ENCODE measurements at regions not wholly inside any gene's neighbourhood (a gene's known extent, or its start where the extent isn't known, plus 50 kb on each side); places are given as distances from the start of the nearest gene placed in this dataset.

DNA sequence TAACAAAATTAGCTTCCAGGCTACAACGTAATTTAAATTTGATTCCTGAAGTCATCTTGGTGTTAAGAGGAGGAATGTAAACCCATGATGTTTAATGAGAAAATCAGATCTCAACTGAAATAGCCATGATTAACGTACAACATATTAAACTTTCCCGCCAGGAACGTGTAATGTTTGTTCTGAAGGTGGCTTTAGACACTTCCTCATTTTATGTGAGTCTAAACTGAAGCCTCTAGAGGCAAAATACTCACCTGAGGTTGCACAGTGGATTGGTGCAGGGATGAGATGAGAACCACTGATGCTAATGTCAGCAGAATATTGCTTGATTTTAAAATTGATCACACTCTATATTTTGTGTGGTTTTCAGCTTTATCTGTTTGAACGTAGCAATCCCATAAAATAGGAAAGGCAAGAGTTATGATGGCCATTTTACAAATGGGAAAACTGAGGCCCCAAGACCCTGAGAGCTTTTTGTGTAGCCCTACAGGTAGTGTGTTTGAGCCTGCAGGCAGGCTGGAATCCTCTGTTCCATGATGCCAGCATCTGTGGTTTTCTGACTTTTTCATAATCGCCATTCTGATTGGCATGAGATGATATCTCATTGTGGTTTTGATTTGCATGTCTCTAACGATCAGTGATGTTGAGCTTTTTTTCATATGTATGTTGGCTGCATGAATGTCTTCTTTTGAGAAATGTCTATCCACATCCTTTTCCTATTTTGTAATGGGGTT lies 243.7 kb upstream of the BMPER start:
- no peak for DNase-seq (ENCODE audit: low read depth, low spot score)

DNA sequence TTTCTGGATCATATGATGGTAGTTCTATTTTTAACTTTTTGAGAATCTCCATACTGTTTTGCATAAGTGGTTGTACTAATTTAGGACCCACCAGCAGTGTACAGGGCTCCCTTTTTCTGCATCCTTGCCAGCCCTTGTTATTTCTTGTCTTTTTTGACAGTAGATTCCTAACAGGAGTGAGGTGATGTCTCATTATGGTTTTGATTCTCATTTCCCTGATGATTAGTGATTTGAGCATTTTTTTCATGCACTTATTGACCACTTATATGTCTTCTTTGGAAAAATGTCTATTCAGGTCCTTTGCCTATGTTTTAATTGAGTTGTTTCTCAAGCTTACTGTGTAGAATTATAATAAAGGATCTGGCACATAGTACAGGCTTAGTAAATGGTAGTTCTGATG lies 238.8 kb upstream of the BMPER start:
- no peak for DNase-seq (ENCODE audit: low read depth, low spot score)

DNA sequence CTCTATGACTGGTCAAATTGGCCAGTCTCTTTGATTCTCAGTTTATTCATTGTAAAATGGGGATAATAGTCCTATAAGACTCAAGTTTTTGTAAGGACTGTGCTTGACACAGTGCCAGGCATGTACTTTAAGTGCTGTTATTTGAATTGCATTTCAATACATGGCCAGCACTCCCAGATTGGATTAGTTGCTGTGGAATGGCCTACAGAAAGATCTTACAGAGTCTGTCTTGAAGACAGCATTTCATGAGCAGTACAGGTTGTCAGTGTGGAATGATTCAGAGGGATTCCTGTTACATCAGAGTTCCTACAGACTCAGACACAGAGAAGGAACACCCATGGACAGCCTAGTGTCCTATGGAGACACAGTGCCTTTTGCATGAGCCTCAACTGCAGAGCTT lies 238.1 kb upstream of the BMPER start:
- no peak for DNase-seq (ENCODE audit: low read depth, low spot score)

DNA sequence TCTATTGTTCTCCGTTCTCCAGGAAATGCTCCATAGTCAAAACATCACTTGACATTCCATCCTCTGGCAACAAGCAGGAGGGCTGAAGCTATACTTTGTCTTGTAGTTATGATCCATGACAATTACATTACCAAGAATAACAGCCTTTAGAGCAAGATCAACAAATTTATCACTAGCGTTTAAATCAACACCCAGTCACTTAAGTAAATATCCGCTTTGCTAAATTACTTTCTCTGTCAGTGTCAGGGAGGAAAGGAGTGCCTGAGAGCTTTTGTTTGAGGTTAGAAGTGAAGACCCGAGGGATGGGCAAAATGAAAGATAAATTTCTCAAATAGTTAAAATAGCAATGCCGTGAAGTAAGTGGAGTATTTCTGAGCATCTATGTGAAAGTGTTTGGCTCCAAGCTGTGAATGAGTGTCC lies 236.1 kb upstream of the BMPER start:
- DNase-seq (ENCODE audit: low read depth, low spot score), result no peak

DNA sequence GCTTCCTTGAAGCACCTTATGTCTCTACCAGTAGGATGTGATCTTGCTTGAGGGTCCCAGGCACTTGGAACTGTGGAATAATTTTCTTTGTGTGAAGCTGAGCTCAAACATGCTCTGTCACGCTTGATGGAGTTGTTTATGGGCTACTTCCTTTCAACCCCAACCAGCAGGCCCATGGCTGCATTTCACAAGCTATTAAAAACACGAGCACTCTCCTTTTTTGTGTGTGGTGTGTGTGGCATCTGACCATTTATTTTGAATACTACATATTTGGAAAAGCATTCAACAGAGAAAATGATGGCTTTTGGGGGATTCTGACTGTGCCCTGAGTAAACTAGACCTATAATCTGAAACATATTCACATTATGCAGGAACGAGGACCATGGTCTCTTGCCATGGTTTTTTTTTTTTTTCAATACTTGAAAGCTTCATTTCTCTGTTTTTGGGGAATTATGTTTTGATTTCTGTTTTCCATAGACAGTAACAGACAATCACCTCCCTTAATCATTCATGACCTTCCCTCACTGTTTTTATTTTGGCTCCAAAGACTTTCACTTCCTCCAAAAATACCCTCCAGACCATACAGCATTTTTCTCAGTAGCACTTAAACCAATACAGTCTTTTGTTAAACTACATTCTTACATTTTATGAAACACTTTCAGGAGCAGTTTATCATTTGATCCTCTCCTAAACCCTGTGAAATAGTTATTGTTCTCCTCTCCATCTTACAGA lies 233.6 kb upstream of the BMPER start:
- DNase-seq (ENCODE audit: low read depth, low spot score), result no peak

DNA sequence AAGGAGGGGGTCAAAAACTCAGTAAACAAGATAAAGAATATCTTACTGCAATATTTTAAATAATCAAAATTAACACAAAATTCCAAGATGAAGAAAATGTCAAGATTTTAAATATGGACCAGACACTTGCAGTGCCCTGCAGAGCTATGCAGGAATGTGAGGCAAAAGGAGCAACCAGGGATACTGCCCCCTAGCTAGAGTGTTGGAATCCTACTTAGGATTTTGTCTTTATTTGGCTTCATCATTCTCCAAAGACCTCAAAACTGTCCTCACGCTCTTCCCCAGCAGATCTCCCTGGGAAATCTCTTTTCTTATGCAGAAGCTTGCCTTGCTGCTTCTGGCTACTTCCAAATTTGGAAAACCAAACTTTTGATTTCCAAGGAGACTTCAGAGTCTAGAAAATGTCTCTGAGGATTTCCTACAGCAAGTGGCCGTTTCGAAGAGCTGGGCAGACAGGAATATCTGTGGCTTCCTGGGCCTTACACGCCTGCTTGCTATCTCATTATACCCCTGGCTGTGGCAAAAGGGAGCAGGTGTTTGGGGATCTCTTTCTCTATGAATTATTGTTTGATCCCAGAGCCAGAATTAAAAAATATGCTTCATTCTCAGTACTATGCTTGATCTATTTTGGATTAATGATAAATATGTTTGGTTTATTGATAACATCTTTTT lies 232.2 kb upstream of the BMPER start:
- DNase-seq (ENCODE audit: low read depth, low spot score), result no peak

DNA sequence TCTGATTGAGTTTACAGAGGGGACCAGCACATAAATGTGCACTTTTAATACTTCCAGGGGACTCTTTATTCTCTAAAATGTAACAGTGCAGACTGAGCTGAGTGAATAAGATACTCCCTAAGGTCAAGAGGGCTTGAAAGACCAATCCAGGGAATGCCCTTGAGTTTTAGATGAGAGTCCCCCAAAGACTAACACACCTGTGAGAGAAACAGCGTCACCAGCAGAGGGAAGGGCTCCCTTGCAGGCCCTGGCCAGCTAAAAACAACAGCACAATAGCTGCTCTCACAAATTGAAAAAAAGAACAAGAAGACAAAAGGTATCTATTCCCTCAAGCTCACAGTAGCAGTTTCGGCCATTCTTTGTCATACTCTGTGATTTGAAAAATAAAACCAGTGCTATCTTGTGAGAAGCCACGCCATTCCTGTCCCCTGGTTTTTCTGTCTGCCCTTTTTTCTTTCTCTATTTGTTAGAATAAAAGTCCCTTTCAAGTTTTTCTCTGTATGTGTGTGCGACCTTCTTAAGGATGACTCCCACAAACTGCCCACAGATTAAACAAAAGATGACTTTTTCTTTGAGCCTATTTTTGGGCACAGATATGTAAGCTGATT lies 230.4 kb upstream of the BMPER start:
- no peak for DNase-seq (ENCODE audit: low read depth, low spot score)

DNA sequence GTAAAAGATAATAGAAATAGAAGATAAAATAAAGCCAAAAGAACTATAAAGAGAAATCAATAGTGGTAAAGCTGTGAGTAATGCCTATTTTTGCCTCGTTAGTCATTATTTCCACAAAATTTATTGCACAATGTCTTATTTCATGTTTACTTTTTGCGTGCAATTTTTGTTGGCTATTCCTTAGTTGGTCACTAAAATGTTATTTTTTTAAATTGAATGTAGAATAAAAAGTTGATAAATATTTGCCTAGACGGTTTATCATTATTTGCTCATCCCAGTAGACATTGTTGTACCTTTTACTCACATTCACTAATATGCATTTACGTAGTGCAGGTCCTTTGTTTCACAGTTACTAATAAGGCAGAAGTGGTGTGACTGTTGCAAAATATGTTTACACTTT lies 227.8 kb upstream of the BMPER start:
- no peak for DNase-seq (ENCODE audit: low read depth, low spot score)

DNA sequence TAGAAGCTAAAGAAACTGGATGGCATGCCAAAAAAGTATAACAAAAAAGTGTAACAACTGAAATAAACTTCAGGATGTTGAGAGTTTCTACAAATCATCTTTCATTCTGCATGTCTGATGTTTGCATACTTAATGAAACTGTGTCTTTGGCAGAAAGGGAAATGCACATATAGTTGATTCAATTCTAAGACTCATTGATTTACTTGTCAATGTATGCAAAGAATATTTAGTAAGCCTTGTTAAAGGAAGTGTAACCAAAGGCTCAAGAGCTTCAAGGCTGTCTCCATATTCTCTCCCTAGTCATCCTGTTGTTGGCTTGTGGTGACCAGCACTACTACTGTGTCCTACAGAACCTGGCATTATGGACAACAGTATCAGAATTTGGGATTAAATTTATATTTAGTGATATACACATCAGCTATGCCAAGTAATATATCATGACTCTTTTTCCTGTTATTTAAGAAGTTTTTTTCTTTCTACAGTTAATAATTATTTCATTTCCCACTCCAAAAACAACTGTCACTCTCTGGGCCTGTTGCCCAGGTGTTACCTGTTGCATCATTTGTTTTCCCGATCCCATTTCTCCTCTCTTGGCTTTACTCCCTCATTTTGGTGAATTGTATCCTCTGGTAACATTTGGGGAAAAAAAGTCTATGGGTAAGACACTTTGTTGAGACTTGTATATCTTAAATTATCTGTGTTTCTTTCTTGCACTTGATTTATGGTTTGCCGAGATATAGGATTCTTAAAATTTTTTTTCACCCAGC lies 226.6 kb upstream of the BMPER start:
- no peak for DNase-seq (ENCODE audit: low read depth, low spot score)

DNA sequence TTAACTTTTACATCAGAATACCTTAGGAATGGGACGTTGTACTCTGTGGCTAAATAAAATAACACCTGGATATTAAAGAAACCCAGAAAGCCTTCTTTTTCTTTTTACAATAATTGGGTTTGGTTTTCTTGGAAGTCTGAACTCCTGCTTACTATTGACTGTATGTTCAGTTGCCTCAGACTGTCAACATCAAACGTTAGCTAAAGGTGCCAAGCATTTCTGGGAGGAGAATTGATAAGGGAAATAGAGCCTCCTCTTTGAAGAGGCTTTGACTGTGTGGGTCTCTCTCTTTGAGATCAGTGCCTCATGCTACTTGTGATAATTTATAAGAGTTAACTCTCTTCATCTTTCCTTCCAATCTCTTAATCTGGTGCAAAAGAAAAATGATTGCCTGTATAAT lies 224.7 kb upstream of the BMPER start:
- no peak for DNase-seq (ENCODE audit: low read depth, low spot score)

DNA sequence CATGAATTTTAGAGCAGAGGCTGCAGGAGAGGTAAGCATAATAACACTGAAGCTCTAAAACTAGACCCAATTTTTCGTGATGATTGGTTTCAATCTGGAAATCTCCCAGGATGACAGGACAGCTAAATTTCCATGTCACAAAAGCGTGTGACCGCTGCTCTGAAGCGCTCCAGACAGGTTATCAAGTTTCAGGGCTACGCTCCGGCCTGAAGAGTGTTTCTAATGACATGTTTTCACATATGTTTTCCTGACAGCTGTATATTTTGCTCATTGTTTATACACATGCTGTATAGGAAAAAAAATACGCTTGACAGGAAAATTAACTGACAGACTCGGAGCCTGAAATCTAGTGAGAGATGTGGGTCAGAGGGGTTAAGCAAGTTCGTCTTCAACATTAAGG lies 219.8 kb upstream of the BMPER start:
- DNase-seq (ENCODE audit: low read depth, low spot score), result no peak

DNA sequence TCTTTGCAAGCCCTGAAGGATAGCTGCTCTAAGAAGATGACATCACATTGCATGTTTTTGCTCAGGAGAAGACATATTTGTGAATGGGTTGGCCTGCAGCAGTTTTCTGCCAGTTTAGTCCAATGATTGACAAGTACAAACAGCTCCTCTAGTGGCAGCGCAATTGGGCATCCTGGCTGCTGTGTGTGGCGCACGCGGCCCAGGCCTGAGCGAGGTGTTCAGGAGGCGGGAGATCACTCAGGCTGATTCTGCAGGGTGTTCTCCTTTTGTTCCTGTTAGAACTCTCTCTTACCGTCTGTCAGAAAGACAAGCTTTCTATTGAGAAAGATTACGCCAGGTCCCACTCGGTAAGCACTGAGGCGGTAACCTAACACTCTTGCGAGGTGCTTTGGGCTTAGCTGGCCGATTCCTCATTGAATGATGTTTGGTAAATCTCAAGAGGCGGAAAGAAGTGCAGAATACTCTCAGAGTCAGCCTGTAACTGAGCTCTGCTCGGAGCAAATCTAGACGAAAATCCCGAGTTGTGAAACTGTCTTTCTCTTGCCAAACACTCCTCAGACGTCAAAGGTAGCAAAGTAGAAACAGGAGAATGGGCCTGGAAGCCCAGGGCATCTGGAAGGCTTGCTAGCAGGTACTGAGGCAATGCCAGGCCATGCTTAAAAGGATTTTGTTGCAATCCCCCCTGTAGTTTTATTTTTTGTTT lies 219.2 kb upstream of the BMPER start:
- DNase-seq (ENCODE audit: low read depth, low spot score), result no peak

DNA sequence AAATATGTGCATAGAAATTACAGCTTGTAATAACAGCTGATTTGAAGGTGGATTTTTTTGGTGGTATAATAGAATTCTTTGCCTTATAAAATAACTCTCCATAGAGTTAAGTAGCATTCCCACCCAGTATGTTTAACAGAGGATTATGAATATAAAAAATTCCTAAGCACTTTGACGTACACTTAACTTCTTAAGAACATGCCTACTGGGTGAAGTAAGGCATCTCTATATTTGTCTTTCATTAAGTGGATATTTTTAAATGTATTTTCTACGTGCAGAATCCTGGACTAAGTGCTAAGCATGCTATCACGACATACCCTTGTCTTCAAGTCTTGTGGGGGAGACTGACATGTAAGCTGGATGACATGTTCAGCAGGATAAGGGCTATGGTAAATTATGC lies 217.7 kb upstream of the BMPER start:
- DNase-seq (ENCODE audit: low read depth, low spot score), result no peak

DNA sequence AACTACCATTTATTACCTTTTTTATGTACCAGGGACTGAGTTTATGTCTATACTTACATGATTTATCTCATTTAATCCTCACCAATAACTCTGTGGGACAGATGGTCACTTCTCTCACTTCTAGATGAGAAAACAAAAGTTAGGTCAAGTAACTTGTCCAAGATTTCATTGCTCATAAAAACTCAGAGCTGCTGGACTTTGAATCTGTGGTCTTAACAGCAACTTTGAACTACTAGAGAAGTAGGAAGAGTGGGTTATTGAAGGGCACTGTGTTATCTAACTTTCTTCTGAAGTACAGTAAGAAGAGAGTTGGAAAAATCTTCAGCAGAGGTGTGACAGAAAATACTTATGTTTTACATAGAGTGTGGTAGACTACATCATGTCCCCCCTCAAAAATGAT lies 214.2 kb upstream of the BMPER start:
- no peak for DNase-seq (ENCODE audit: low read depth, low spot score)

DNA sequence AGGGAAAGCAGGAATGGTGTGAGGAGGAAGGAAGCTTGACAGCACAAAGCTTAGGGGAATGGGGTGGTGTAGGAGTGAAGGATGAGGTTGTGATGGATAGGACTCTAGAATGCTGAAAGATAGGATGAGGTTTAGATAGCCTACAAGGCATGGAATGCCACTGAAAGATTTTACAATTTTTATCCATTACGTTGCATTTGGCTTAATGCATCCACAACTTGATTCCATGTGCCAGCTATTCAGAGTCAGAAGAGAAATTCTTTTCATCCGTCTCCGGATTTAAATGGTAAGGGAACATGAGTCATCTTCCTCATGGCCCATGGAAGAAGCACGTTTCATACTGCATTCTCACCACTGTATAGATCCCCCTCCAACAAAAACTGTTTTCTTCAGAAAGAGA lies 212.4 kb upstream of the BMPER start:
- no peak for DNase-seq (ENCODE audit: low read depth, low spot score)

DNA sequence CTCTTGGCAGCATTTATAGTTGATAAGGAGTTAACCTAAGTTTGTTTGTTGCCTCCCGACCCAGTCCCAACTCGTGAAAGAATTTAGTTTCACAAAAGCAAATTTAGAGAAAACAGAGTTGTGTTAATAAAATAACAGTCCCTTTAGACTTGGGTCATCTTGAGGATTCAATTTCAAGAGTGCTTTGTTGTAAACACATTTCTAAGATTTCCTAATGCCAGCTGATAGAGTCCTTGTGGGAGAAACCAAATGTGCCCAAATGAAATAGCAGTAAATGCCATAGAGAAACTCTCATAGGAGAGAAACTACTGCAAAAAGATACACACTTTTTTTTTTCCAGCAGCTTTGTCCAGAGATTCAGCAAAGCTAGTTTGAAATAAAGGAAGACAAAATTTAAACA lies 211.3 kb upstream of the BMPER start:
- no peak for DNase-seq (ENCODE audit: low read depth, low spot score)

DNA sequence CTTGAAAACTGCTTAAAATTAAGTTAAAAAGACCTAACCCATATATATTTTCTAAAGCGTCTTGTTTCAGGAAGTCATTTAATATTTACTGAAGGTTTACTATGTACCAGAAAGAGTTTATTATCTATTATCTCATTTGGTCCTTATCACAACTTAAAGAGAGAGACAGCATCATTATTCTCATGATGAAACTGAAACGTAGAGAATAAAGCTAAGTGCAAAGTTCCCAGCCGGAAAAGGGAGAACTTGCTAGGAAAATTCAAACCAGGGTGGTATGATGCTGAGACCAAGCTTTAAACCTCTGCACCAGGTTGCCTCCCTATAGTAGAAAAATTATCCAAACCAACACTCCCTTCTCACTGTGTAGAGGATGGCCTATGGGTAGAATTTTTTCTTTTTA lies 207.7 kb upstream of the BMPER start:
- no peak for DNase-seq (ENCODE audit: low read depth, low spot score)

DNA sequence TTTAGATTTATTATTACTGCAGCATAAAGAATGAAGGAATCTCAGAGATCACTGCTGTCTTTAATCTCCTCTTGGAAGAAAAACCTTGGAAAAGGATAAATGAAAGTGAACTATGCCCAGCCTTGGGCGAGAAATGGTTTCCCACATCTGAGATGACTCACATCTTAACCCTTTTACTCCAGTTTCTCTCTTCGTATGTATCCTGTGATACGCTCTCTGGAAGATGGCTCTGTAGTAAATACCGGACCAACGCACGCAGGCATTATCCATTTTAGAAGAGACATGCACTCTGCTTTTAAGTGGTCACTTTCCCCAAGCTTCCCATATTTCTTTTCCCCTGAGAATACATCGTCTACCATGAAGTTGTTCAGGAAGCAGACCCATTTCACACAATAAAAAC lies 207.3 kb upstream of the BMPER start:
- no peak for DNase-seq (ENCODE audit: low read depth, low spot score)

DNA sequence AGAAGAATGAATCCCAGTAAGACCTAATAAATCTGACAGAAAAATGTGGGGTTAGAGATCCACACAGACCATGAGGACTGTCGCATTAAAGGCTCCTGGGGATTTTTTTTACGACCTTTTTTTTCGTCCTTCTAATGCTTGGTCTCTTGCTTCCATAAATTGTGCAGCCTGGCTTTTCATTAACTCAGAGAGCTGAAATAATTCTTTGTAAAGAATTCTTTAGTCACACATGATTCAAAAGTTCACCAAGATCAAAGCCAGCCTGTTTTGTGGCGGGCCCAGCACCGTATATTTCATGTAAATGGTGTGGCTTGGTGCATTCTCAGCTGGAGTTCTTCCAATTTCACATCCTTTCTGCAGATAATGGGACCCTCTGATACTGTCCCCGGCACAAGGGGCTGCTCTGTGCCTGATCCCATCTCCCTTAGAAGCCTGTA lies 206.6 kb upstream of the BMPER start:
- no peak for DNase-seq (ENCODE audit: low read depth, low spot score)

DNA sequence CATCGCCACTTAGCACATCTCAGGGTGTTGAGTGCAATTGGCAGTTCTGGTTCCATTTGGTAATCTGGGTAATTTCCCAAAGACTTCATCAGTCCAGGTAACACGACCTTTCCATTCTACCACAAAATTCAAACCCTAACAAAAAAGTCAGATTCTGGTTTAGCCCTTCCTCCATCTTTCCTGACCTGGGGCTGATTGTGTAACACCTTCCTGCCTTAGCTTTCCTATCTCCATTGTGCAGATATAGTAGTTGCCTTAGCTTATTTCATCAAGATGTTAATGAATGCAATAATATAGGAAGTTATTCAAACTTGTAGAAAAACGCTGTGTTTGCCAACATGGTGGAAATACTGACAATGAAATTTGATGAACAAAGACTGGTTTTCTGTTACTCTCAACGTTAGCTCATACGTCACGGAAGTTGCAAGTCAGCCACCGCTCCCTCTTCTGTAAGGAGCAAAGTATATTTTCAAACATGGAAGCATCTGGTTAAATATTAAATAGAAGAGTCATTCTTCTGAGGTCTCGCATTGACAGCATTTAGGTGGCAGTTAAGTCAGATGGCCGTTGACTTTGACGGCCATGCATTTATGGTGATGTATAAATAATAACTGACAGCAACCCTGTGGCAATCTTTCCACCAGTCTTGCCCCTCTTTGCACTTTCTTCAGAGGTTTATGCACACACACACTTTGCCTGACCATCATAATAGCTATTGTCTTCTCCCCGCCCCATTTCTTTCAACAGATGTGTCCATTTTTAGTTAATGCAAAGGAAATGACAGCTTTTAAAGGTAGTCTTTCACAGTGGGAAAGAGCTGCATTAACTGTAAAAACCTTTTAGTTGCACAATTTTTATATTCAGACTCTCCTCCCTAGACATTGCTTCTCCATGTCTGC lies 205.1 kb upstream of the BMPER start:
- no peak for DNase-seq (ENCODE audit: low read depth, low spot score)

Data from brain pericyte (primary cell).